GM12801 (cell line): ENCODE measurements at regions not wholly inside any gene's neighbourhood (a gene's known extent, or its start where the extent isn't known, plus 50 kb on each side); places are given as distances from the start of the nearest gene placed in this dataset.

Experiments used
- CTCF ChIP-seq: IDR thresholded peaks from one replicate; pipeline ENCODE4 v1.5.1; 2011; ENCODE audit warnings: control low read depth; ENCODE audit not compliant: insufficient read length; ENCODE audit errors: extremely low read depth

- no peak for TF ChIP-seq CTCF
Observed at GRCh38 chr5:68644971-68645370, 429.4 kb downstream of the PIK3R1 start.

GRCh38 chr5:68646144-68646543 lies 430.6 kb downstream of the PIK3R1 start:
- TF ChIP-seq CTCF = no peak

- no peak for TF ChIP-seq CTCF
Observed at GRCh38 chr5:68647743-68648142, 432.2 kb downstream of the PIK3R1 start.

GRCh38 chr5:68648944-68649857 lies 433.6 kb downstream of the PIK3R1 start:
- TF ChIP-seq CTCF = no peak

- no peak for TF ChIP-seq CTCF
Observed at GRCh38 chr5:68652534-68652965, 437.0 kb downstream of the PIK3R1 start.

- no peak for TF ChIP-seq CTCF
Observed at GRCh38 chr5:68653471-68653870, 437.9 kb downstream of the PIK3R1 start.

GRCh38 chr5:68657055-68657961 lies 436.5 kb upstream of the SLC30A5 start:
- no peak for TF ChIP-seq CTCF
